Cardiac fibroblast (primary cell): ENCODE measurements at regions not wholly inside any gene's neighbourhood (a gene's known extent, or its start where the extent isn't known, plus 50 kb on each side); places are given as distances from the start of the nearest gene placed in this dataset.

Source experiments
- DNase-seq, 2 donors: peaks; one replicate each; pipeline versions ENCODE4 v3.0.0 to v3.0.0-alpha.2; 2010; ENCODE audit warnings: low read depth in 2 of 2
- H3K4me3 ChIP-seq, 2 donors: replicated peaks in 1 of 2; 1 replicate in 1 of 2; 2 replicates in 1 of 2; pipeline ENCODE4 v1.5.1; 2011; ENCODE audit warnings: low read depth in 2 of 2, low read length in 2 of 2, mild to moderate bottlenecking in 2 of 2, moderate library complexity in 1 of 2
- CTCF ChIP-seq: IDR thresholded peaks from one replicate; pipeline ENCODE4 v1.5.1; 2011; ENCODE audit warnings: low read depth, mild to moderate bottlenecking, low read length, inconsistent platforms

GRCh38 chr2:195299600-195299999 lies 357.4 kb upstream of the SLC39A10 start:
- DNase-seq, result no peak
- TF ChIP-seq CTCF, result no peak
- H3K4me3 ChIP-seq, result no peak overlapping the region

GRCh38 chr2:195296490-195296889 lies 360.5 kb upstream of the SLC39A10 start:
- TF ChIP-seq CTCF, result no peak

GRCh38 chr2:195289081-195289480 lies 367.9 kb upstream of the SLC39A10 start:
- no peak overlapping the region for H3K4me3 ChIP-seq
- no peak for DNase-seq
- TF ChIP-seq CTCF, result no peak

More at GRCh38 chr2:195296490-195296889, 360.5 kb upstream of the SLC39A10 start:
- H3K4me3 ChIP-seq, result no peak overlapping the region
- no peak for DNase-seq

GRCh38 chr2:195279840-195280427 lies 377.1 kb upstream of the SLC39A10 start:
- no peak overlapping the region for H3K4me3 ChIP-seq
- no peak for DNase-seq
- TF ChIP-seq CTCF, result no peak

- no peak overlapping the region for H3K4me3 ChIP-seq
- no peak for TF ChIP-seq CTCF
- no peak for DNase-seq
These were observed 386.5 kb upstream of the SLC39A10 start for GRCh38 chr2:195270466-195271039.

- H3K4me3 ChIP-seq, result no peak overlapping the region
- no peak for TF ChIP-seq CTCF
- DNase-seq, result no peak
These were observed 387.8 kb upstream of the SLC39A10 start for GRCh38 chr2:195269220-195269619.

- no peak overlapping the region for H3K4me3 ChIP-seq
- TF ChIP-seq CTCF, result no peak
- DNase-seq, result no peak
These were observed 399.0 kb upstream of the SLC39A10 start for GRCh38 chr2:195257979-195258378.
